Activated T-cell treated with anti-CD3 and anti-CD28 coated beads for 48 hours (primary cell): ENCODE measurements at regions not wholly inside any gene's neighbourhood (a gene's known extent, or its start where the extent isn't known, plus 50 kb on each side); places are given as distances from the start of the nearest gene placed in this dataset.

Experiments
- DNase-seq: peaks from one replicate; pipeline ENCODE4 v3.0.0-alpha.2; 2020; ENCODE audit warnings: low read depth

DNA sequence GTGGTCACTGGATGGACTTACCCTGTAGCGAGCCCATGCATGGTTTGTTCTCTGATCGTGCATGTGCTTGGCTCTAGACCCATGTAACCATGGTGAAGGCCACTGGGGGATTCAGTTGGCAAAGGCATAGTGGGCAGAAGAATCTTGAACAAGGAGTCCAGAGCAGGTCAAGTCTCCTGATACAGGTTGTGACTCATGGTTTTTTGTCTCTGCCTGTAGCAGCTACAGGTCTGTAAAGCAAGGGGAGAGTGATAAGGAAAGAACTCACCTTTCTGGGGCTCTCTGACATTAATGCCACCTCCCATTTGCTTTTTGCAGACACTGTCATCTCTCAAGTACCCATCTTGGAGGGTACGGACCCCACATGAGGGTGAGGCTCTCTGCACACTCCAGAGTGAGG is 153.4 kb upstream of the CAMK1G start:
- no peak for DNase-seq

DNA sequence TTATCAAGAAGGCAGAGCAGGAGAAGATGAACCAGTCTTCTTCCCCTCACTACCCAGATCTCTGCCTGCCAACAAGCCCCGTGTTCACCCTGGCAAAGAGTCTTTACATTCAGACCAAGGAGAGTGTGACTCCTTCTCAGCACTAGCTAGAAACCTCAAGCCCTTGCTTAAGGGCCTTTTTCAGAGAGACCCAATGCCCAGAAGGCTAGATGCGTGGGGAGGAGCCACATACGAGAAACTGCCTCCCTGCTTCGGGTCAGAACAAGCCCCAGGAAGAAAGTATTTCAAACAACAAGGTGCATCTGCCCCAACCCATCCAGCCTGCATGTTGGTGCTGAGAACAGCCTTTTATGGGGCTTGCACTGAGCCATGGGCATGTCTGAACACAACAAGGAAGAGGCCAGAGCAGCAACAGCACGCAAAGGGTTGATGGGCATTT is 152.7 kb upstream of the CAMK1G start:
- no peak for DNase-seq

DNA sequence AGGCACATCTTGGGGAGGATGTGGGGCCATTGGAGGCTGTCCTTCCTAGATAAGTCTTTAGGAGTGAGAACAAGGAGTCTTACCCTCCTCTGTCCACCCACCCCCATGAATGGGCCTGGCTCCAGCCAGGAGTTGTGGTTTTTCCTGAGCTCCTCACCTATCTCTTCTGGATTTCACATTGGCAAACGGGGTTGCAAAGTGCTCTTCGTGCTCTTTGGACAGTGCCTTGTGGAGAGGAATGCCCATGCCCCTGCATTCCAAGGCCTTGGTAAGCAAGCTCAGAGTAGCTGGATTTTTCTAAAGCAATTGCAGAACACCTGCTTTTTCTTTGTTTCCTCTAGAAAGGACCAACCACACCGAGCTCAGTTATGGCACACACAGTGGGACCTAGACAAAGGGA is 152.1 kb upstream of the CAMK1G start:
- no peak for DNase-seq

DNA sequence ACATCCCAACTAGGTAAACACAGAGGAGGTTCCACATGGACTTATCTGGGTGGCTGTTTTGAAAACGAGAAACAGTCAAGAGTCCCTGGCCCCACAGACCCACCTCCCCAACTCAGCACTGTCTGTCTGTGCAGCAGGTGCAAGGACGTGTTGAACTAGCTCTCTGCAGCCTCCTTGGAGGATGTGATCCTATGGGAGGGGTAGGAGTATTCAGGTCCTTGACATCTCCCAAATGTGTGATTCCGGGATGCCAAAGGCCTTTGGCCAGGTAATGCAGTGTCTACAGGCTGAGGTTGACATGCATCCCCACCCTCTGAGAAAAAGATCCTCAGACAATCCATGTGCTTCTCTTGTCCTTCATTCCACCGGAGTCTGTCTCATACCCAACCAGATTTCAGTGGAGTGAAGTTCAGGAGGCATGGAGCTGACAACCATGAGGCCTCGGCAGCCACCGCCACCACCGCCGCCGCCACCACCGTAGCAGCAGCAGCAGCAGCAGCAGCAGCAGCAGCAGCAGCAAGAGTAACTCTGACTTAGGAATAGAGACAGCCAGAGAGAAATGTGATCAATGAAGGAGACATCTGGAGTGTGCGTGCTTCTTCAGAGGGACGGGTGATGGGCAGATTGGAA is 151.6 kb upstream of the CAMK1G start:
- no peak for DNase-seq

DNA sequence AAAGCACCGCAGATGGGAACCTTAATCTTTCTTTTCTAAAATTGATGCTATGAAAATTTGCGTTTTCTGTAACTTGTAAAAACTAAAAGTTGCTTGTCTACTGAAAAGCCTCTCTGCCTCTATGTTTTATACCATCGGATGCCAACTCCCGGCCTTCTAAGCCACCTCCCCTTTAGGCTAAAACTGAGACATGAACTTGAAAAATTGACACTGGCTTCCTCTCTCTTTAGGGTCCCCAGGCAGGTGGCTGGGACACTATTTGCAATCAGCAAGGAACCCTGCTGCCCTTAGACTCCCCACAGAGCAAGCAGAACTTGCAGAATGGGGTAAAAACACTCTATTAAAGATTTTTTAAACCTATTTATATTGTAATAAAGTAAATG is 151.1 kb upstream of the CAMK1G start:
- DNase-seq: no peak

DNA sequence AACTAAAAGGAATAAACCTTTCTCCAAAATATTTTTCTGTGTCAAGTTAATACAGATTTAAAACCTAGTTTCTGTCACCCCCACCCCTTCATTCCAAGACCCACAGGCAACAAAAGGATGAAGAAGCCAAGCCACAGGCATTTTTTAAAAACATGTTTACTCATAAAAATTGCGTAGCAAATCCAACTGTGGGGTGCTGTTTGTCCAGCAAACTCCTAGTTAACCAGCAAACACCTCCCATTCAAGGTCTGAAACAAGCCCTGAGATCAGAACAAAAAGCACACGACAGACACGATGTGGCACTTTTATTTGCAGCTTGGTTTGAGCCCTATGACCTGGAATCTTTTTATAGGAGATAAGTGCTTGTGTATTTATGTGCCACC is 149.9 kb upstream of the CAMK1G start:
- no peak for DNase-seq

DNA sequence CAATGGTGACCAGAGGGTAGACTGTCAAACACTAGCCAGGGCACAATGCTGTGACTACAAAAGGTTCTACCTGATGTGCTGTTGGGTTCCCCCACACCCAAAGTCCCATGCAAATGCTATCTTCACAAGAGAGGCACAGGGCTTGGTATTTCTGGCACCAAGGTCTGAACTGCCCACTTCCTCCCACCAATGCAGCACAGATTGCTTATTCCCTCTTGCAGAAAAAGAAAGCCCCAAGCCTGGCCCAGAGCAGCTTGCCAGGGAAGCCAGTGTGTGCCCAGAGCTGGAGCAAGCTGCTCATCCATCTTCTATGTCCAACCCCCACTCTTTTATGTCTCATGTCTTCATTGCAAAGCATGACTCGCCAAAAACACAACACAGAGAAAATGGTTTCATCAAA is 149.4 kb upstream of the CAMK1G start:
- DNase-seq: no peak

DNA sequence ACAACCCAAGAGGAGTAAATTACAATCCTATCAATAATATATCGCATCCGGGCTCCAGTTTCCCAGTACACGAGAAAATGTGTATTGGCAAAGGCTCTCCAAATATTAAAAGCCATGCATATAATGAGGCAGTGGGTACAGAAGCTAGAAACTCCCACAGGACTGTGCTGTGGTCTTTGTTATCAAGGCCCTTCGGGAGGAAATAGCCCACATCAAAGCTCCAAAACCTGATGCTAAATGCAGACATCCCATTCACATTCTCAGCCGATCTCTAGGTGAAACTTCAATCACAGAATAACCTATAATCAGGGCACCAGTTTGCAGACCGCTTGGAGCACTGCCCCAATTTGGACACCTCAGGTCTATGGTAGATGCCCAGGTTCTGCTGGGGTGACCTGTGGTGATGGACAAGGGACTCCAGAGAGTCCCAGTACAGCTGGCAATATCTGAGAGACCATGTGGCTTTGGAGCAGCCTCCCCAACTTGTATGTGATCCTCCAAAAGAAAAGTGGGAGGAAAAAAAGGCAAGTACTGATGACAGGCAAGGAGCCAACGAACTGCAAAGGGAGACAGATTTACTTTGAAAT is 148.8 kb upstream of the CAMK1G start:
- no peak for DNase-seq

DNA sequence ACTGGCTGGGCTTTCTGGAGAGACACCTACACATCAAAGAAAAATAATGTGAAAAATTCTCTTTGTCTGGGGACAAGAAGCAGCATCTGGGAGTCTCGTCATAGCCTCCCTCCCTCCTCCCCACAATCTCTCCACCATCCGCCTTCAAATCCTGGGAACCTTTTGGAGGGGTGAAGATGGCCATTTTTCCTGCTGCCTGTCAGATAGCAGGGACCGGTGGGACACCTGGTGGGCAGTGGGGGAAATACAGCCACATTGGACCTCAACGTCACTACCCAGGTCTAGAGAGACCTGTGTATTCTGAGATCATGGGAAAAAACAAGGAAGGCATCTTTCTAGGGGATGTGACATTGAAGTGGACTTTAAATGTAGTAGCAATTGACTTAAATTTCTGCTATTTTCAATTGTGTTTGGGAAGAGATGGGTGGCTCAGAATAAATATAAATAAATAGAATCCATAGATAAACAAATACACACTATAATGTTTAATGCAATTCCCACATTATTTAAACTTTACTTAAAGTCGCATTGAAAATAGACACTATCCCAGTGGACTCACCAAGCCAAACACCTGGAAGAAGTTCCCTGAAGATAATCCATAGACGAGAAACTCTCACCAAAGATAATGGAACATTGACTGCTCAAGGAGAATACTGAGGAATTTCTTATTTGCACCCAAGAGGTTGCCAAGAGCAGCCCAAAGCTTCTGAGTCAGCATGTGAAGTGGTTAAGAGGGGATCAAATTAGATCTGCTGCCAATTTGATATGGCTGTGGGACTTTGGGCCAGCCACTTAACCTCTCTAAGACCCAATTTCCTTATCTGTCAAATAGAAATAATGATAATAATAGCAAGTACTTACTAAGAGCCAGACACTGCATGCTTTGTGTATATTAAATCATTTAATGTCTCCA is 147.6 kb upstream of the CAMK1G start:
- peak; percentile 45 for DNase-seq

DNA sequence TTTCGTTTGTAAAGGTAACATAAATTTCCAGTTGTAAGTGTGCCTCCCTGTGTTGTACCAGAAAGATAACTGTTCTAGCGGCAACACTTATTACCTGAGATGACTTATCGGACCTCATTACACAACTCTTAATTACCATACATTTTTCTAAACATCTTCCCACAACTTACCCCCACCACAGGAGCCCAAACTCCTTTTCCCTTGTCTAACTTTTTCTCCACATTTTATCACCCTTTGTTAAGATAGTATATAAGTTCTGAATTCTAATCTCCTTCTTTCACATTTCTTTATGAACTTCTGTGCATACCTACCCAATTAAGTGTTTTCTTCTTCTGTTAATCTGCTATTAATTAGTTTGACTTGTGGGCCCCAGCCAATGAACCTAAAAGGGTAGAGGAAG is 143.7 kb upstream of the CAMK1G start:
- no peak for DNase-seq

DNA sequence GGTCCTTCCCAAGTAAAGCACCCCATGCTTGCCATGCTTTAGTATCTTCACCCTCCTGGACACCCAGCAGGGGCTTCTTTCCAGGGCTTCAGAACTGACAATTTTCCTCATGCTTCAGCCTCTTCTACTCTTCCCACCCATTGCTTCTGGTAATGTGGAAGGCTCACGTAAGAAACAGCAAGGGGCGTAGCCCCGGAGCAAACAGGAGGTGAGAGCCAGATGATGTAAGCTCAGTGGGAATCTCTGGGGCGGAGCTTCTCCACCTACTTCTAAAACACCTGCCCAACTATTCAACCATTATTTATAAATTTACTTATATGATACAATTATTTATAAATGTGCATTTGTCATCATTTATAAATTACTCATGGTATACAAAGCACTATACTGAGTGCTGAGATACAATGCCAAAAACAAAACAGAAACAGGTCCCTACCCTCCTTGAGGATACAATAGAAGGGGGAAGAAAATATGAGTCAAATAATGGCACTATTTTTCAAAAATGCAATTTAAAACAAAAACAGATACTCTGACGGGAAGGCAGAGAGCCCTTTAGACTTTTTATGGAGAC is 140.1 kb upstream of the CAMK1G start:
- no peak for DNase-seq

DNA sequence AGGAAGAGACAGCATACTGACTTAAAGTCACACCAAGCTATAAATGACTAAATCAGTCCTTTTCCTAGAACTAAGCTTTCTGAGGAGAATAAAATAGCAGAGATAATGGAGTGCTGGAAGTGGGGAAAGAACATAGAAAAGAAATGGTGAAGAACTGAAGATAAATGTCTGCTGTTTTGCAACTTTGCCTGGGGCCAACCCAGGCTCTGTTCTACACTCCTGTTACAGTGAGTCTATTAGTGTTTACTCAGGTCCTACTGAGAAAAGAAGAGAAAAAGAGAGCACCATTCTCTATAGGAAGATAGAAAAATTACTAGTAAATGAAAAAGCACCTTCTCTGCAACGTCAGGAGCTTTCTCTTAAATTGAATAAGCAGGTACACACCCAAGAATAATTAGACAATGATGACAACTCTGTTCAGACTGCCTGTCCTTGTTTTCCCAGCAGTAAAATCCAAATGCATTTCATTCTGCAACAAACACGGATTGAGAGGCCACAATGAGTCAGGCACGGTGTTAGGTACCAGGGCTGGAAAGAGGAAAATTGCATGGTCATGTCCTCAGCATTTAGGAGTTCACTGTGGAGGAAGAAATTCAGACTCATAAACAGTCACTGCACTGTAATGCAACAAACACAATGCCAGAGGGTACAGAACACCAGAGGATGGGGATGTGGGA is 139.4 kb upstream of the CAMK1G start:
- DNase-seq: no peak

DNA sequence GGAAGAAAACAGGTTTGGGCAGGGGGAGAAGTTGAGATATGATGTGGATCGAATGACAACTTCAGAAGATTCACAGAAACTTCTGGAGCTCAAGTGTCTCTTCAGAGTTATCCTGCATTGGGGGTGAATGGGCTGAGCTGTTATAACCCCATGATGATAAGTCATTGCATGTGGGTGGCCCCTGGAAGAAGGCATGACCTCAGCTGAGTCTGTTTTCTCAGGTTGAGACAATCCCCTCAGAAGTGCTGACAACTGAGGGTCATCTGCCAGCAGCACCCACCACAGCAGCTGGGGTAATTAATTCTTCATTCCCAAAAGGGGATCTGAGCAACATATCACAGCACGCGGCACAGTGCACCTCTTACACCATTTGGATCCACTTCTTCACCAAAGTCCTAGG is 138.6 kb upstream of the CAMK1G start:
- no peak for DNase-seq

DNA sequence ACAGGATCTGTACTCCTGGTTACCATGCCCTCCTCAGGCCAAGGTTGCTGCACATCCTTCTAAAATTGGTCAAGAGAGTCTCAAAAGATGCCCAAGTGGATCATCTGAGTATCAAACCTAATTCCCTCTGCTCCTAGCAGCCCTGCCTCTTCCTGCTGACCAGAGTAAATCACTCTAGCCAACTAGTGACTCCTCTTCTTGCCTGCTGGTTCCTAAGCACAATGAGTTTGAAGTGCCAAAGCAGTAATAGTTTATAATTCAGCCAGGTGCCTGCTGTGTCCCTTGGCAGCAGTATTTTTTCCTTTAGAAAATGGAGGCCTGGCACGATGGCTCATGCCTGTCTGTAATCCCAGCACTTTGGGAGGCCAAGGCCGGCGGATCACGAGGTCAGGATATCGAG is 137.9 kb upstream of the CAMK1G start:
- DNase-seq: no peak

DNA sequence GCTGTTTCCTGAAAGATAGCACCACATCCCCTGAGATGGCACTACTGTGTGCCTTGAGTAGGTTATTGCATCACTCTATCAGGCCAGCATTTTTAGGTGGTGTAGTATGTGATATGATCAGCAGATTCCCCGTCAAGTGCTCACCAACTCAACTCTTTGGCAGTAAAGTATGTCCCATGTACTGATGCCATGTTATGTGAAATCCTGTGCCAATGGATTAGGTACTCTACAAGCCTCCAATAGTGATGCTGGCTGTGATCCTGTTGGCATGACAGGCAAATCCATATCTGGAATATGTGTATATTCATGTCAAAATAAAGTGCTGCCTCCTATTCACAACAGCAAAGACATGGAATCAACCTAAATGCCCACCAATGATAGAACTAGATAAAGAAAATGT is 137.2 kb upstream of the CAMK1G start:
- no peak for DNase-seq

DNA sequence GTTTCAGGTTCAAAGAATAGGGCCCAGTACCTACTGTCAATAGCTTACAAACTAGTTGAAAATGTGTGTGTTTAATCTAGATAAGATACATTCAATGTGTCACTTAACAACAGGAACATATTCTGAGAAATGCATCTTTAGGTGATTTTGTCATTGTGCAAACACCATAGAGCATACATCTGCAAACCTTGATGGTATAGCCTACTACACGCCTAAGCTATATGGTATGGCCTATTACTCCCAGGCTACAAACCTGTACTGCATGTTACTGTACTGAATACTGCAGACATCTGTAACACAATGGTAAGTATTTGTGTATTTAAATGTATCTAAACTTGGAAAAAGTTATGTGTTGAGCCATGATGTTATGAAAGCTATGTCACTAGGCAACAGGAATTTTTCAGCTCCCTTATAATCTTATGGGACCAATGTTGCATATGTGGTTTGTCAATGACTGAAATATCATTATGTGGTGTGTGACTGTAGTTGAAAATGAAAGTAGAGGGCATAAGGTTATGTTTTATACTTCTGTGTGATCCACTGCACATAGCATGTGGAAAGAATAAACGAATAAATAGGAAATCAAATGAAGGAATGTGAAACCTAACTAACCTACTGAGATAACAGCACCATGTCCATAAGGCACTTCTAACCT is 129.0 kb upstream of the CAMK1G start:
- no peak for DNase-seq

DNA sequence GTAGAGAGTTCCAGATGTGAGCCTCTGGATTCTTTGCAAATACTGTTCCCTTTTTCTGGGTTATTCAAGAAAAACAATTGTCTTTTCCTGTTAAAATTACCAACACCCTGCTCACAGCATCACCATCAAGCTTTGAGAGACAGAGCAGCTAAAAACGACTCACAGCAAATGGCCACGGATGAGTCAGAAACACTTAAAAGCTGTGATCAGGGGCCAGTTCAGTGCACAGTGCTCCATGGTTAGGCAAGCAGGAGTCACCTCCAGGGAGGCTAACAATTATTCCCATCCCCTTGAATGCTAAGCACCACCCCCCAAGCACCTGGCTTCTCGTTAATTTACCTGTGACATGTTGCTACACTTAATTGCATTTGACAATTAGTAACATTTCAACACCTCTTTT is 128.4 kb upstream of the CAMK1G start:
- no peak for DNase-seq

DNA sequence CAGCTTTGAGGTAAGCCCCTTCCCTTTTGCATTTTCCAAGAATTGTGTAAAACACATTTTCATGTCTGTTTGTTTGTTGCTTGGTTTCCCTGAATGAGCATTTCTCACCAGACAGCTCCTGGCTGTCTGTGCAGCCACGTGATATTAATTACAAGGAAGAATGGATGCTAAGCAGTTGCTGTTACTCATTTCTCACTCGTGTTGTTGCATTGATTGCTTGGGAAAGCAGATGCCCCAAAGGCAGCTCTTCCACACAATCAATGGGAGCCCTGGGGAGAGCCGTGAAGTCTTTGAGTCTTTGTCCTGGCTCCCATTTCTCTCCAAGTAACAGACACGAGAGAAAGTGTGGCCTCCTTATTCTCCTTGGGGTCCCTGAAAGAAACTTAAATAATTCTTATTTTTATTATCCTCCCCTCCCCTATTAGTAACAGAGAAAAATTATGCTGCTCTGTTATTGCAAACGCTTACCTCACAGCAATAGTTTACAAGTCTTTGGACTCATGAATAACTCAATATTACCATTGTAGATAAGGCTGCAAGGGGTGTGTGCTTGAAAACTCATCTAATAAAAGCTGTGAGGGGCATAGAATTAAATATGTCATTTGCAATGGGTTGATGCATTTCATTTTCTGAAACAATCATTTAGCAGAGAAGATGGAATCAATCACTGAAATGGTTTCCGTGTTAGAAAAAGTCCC is 127.7 kb upstream of the CAMK1G start:
- DNase-seq: no peak

DNA sequence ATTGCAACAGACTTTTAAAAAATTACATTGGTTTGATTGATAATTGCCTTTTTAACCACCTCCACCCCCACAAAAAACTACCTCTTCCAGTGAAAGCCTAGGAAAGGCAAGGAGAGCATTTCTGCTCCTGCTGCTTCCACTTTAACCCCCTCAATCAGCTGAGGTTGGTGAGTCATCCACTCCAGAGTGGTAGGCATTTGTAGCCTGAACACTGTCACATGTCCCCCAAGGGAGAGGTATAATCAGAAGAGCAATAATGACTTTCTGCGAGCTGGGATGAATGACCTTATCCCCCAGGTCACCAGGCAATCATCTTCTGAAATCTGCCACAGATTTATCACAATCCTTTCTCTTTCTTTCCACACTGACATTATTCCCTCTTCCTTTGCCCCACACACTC is 126.6 kb upstream of the CAMK1G start:
- DNase-seq: no peak

DNA sequence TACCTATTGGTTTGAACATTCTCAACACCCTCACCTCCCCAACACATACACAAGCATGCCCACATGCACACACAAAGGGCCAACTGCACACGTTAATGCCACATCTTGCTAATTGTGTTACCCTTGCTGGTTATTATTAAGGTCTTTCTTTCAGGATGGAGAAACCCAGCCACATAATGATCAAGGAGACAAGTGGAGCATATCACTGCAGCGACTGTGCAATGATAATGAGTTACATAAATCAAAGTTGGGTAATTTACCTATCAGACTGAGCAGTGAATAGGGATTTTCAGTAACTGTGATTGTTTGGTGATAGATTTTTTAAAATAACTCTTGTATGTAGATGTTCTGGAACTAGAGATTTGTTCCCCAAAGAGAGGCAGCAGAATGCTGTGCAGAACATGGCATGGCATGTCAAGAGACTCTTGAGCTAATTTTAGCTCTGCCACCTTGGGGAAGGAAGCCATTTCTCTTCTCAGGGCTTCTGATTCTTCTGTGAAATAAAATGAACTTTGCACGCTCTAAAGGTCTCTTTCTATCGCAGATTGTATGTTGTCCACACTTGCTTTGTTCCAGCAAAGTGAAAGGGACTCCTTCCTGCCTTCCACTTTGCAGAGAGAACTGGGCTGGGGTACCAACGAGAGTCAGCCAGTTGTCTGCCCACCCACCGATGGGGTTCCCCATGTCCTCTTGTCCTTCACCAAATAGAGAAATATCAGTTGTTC is 126.0 kb upstream of the CAMK1G start:
- DNase-seq: no peak

DNA sequence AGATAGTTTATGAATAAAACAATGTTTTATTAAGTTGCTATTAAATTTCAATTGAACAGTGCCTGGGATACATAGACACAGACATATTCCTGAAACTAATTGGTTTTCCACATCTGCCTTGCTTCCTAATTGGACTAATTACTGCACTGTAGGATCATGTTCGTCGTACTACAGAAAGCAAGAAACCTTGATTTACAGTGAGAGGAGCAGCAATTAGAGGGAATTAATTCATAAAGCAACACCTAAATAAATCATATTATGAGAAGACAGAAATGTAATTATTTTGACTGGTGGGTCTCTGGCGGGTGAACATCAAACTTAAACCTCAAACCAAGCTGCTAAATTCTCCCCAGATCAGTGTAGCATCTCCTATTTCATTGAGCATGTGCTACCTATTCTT is 124.6 kb upstream of the CAMK1G start:
- no peak for DNase-seq
